ENCODE measurements at regions not wholly inside any gene's neighbourhood (a gene's known extent, or its start where the extent isn't known, plus 50 kb on each side); places are given as distances from the start of the nearest gene placed in this dataset.

- no peaks in the 10 kb centered on the region for H3K4me1 ChIP-seq
- no peaks in the 10 kb centered on the region for H3K79me2 ChIP-seq
- H3K9me3 ChIP-seq (ENCODE audit: control insufficient read depth, low read length) = peaks cover 3% of the 10 kb centered on the region
- no peaks in the 10 kb centered on the region for H3K27me3 ChIP-seq (ENCODE audit: control insufficient read depth, insufficient read depth, low read length)
- no peak overlapping the region for H3K9ac ChIP-seq
- no peak overlapping the region for H3K27ac ChIP-seq
- no peak overlapping the region for H2AFZ ChIP-seq
- TF ChIP-seq, protein P1, sequence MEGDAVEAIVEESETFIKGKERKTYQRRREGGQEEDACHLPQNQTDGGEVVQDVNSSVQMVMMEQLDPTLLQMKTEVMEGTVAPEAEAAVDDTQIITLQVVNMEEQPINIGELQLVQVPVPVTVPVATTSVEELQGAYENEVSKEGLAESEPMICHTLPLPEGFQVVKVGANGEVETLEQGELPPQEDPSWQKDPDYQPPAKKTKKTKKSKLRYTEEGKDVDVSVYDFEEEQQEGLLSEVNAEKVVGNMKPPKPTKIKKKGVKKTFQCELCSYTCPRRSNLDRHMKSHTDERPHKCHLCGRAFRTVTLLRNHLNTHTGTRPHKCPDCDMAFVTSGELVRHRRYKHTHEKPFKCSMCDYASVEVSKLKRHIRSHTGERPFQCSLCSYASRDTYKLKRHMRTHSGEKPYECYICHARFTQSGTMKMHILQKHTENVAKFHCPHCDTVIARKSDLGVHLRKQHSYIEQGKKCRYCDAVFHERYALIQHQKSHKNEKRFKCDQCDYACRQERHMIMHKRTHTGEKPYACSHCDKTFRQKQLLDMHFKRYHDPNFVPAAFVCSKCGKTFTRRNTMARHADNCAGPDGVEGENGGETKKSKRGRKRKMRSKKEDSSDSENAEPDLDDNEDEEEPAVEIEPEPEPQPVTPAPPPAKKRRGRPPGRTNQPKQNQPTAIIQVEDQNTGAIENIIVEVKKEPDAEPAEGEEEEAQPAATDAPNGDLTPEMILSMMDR (IDR thresholded peaks at IDR 0.05) = no peak
- no peak overlapping the region for H3K4me3 ChIP-seq (ENCODE audit: low read depth, low read length)
- H3K4me2 ChIP-seq (ENCODE audit: low read length) = no peak overlapping the region
- no peaks in the 10 kb centered on the region for H3K36me3 ChIP-seq (ENCODE audit: control insufficient read depth, insufficient read depth, low read length)
Measured at GRCh38 chr7:69002416-69002815, 595.9 kb upstream of the AUTS2 start.

DNA sequence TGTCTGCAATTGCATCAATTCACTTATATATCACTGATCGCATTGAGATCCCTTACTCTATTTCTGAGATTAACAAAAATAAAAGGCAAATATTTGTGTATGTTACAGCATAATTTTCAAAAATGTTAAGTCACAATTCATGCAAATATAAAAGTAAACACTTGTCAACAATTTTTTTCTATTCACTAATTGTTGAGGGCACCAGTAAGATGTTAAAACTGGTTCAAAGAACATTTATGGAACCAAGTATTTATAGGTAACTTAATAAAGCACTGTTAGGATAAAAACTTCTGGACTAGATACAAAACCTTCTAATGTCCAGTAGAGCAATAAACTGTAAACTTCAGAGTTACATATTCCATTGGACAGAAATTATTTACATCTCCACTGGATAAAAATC lies 586.1 kb upstream of the AUTS2 start:
- H3K4me1 ChIP-seq = no peaks in the 10 kb centered on the region
- no peak overlapping the region for H3K27ac ChIP-seq
- no peak overlapping the region for H3K9ac ChIP-seq
- no peaks in the 10 kb centered on the region for H3K9me3 ChIP-seq (ENCODE audit: control insufficient read depth, low read length)
- no peak overlapping the region for H2AFZ ChIP-seq
- no peaks in the 10 kb centered on the region for H3K27me3 ChIP-seq (ENCODE audit: control insufficient read depth, insufficient read depth, low read length)
- no peaks in the 10 kb centered on the region for H3K36me3 ChIP-seq (ENCODE audit: control insufficient read depth, insufficient read depth, low read length)
- no peaks in the 10 kb centered on the region for H3K79me2 ChIP-seq
- H3K4me2 ChIP-seq (ENCODE audit: low read length) = no peak overlapping the region
- TF ChIP-seq, protein P1 (IDR thresholded peaks at IDR 0.05) = no peak
- no peak overlapping the region for H3K4me3 ChIP-seq (ENCODE audit: low read depth, low read length)

DNA sequence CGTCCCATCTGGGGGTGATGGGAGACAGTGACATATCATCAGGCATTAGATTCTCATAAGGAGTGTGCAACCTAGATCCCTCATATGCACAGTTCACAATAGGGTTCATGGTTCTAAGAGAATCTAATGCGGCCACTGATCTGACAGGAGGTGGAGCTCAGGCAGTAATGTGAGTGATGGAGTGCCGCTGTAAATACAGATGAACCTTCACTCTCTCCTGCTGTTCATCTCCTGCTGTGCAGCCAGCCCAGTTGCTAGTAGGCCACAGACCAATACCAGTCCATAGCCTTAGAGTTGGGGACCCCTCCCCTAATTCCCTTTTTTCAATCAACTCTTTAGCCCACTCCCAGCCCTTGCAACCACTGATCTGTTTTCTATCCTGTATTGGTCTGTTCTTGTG lies 581.1 kb upstream of the AUTS2 start:
- Histone ChIP-seq H2AFZ (no peak overlapping the region), H3K9ac (no peak overlapping the region), H3K4me2 (ENCODE audit: low read length) (no peak overlapping the region), H3K4me3 (ENCODE audit: low read depth, low read length) (no peak overlapping the region), H3K27ac (no peak overlapping the region), H3K79me2 (no peaks in the 10 kb centered on the region), H3K9me3 (ENCODE audit: control insufficient read depth, low read length) (no peaks in the 10 kb centered on the region), H3K36me3 (ENCODE audit: control insufficient read depth, insufficient read depth, low read length) (no peaks in the 10 kb centered on the region), H3K27me3 (ENCODE audit: control insufficient read depth, insufficient read depth, low read length) (no peaks in the 10 kb centered on the region), H3K4me1 (no peaks in the 10 kb centered on the region)
- TF ChIP-seq, protein P1 (IDR thresholded peaks at IDR 0.05) = no peak

- H2AFZ ChIP-seq = no peak overlapping the region
- H3K79me2 ChIP-seq = no peaks in the 10 kb centered on the region
- TF ChIP-seq, protein P1 (IDR thresholded peaks at IDR 0.05) = no peak
- no peaks in the 10 kb centered on the region for H3K27me3 ChIP-seq (ENCODE audit: control insufficient read depth, insufficient read depth, low read length)
- no peaks in the 10 kb centered on the region for H3K36me3 ChIP-seq (ENCODE audit: control insufficient read depth, insufficient read depth, low read length)
- no peak overlapping the region for H3K9ac ChIP-seq
- H3K27ac ChIP-seq = no peak overlapping the region
- H3K9me3 ChIP-seq (ENCODE audit: control insufficient read depth, low read length) = no peaks in the 10 kb centered on the region
- H3K4me1 ChIP-seq = no peaks in the 10 kb centered on the region
- H3K4me2 ChIP-seq (ENCODE audit: low read length) = no peak overlapping the region
- no peak overlapping the region for H3K4me3 ChIP-seq (ENCODE audit: low read depth, low read length)
Measured at GRCh38 chr7:69018200-69018599, 580.1 kb upstream of the AUTS2 start.

- Histone ChIP-seq H3K9me3 (ENCODE audit: control insufficient read depth, low read length) (no peaks in the 10 kb centered on the region), H3K36me3 (ENCODE audit: control insufficient read depth, insufficient read depth, low read length) (no peaks in the 10 kb centered on the region), H3K4me1 (no peaks in the 10 kb centered on the region), H2AFZ (no peak overlapping the region), H3K9ac (no peak overlapping the region), H3K4me2 (ENCODE audit: low read length) (no peak overlapping the region), H3K27ac (no peak overlapping the region), H3K79me2 (no peaks in the 10 kb centered on the region), H3K4me3 (ENCODE audit: low read depth, low read length) (no peak overlapping the region), H3K27me3 (ENCODE audit: control insufficient read depth, insufficient read depth, low read length) (no peaks in the 10 kb centered on the region)
- TF ChIP-seq, protein P1 (IDR thresholded peaks at IDR 0.05) = no peak
Measured at GRCh38 chr7:69019437-69019836, 578.8 kb upstream of the AUTS2 start.
